HUES6 (cell line): ENCODE measurements at regions not wholly inside any gene's neighbourhood (a gene's known extent, or its start where the extent isn't known, plus 50 kb on each side); places are given as distances from the start of the nearest gene placed in this dataset.

Experiments used
- H3K27ac ChIP-seq: 2 replicates; pipeline ENCODE4 v1.7.0; 2013; ENCODE audit warnings: low read depth, mild to moderate bottlenecking, low read length, inconsistent platforms
- H3K27me3 ChIP-seq: 2 replicates; pipeline ENCODE4 v1.6.1; 2013; ENCODE audit warnings: low read length; ENCODE audit not compliant: control insufficient read depth, insufficient read depth
- H3K36me3 ChIP-seq: 2 replicates; pipeline ENCODE4 v1.6.1; 2013; ENCODE audit warnings: low read length; ENCODE audit not compliant: control insufficient read depth, insufficient read depth
- H3K4me1 ChIP-seq: 2 replicates; pipeline ENCODE4 v1.6.1; 2013; ENCODE audit warnings: low read length; ENCODE audit not compliant: control insufficient read depth, insufficient read depth
- H3K4me3 ChIP-seq: 2 replicates; pipeline ENCODE4 v1.5.1; 2013; ENCODE audit warnings: low read depth, low read length
- H3K9ac ChIP-seq: one replicate; pipeline ENCODE4 v1.6.1; 2013; ENCODE audit warnings: mild to moderate bottlenecking, low read length
- H3K9me3 ChIP-seq: 2 replicates; pipeline ENCODE4 v1.6.1; 2013; ENCODE audit warnings: low read depth, low read length; ENCODE audit not compliant: control insufficient read depth, insufficient read depth

GRCh38 chr1:56222914-56223540, 356.3 kb downstream of the PLPP3 start:
- Histone ChIP-seq H3K36me3 (no peaks in the 10 kb centered on the region), H3K27me3 (no peaks in the 10 kb centered on the region), H3K27ac (no peak overlapping the region), H3K4me3 (no peak overlapping the region), H3K4me1 (no peaks in the 10 kb centered on the region), H3K9me3 (no peaks in the 10 kb centered on the region), H3K9ac (no peak overlapping the region)

DNA sequence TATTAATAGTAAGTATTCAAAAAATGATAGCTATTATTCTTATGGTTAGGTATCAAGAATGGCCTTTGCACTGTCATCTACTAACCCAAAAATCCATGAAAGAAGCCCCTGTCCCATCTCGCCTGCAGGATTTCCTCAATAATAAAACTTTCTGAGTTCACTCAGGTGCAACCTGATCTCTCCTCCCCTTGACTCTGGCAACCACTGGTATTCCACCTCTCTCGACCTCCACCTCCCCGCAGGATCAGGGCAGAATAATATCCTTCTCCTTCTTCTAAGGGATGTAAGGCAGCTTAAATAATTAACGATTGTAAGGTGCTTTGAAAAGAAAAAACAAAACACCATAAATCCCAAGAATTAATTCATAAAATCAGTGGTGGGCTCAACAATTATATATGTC, 359.3 kb downstream of the PLPP3 start:
- Histone ChIP-seq H3K4me3 (no peak overlapping the region), H3K27ac (no peak overlapping the region), H3K9me3 (no peaks in the 10 kb centered on the region), H3K9ac (no peak overlapping the region), H3K36me3 (no peaks in the 10 kb centered on the region), H3K27me3 (no peaks in the 10 kb centered on the region), H3K4me1 (peaks cover 3% of the 10 kb centered on the region; the same call in 1 of the 2 replicates)

- H3K4me3 ChIP-seq: no peak overlapping the region
- H3K9ac ChIP-seq: no peak overlapping the region
- no peak overlapping the region for H3K27ac ChIP-seq
- peaks cover 3% of the 10 kb centered on the region; the same call in 1 of the 2 replicates for H3K4me1 ChIP-seq
- no peaks in the 10 kb centered on the region for H3K36me3 ChIP-seq
- no peaks in the 10 kb centered on the region for H3K9me3 ChIP-seq
- no peaks in the 10 kb centered on the region for H3K27me3 ChIP-seq
These were observed 361.3 kb downstream of the PLPP3 start for GRCh38 chr1:56218023-56218422.

DNA sequence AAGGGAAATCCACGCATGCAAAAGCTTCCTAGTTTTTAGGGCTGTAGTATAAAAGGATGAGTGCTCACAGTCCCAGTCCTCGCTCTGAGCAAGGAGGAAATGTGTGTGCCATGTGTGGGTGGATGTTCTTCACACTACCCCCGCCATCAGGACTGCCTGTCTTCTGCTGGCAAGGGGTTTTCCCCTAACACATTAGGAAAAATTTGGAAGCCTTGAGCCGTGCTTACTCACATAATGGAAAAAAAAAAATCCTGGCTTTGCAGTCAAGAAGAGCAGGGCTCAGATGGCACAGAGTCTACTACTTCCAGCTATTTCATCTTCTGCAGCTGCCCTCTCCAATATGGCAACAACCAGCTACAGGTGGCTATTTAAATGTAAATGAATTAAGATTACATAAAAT, 363.1 kb downstream of the PLPP3 start:
- Histone ChIP-seq H3K27ac (no peak overlapping the region), H3K4me3 (no peak overlapping the region), H3K4me1 (peaks cover 3% of the 10 kb centered on the region; the same call in 1 of the 2 replicates)

GRCh38 chr1:56215771-56216170, 363.6 kb downstream of the PLPP3 start:
- Histone ChIP-seq H3K4me3 (no peak overlapping the region), H3K27me3 (no peaks in the 10 kb centered on the region), H3K9ac (no peak overlapping the region), H3K4me1 (peaks cover 3% of the 10 kb centered on the region; the same call in 1 of the 2 replicates), H3K36me3 (no peaks in the 10 kb centered on the region), H3K9me3 (no peaks in the 10 kb centered on the region), H3K27ac (no peak overlapping the region)

More for the DNA sequence above, 363.1 kb downstream of the PLPP3 start:
- Histone ChIP-seq H3K27me3 (no peaks in the 10 kb centered on the region), H3K9me3 (no peaks in the 10 kb centered on the region), H3K9ac (no peak overlapping the region), H3K36me3 (no peaks in the 10 kb centered on the region)

DNA sequence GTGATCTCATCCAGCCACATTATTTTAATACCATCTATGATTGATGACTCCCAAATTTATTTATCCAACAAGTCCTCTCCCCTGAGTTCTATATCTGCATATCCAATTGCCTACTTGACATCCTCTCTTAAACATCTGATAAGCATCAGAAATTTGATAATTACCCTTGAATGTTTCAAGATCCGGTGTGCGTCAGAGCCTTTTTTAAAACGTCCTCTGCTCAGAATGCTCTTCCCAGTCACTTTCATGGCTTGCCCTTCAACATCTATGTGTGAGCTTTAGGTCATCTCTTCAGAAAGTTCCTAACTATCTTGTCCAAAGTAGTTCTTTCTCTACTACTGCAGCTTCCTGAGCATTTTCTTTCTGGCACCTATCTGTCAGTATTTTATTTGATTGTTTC, 364.3 kb downstream of the PLPP3 start:
- H3K36me3 ChIP-seq: no peaks in the 10 kb centered on the region
- H3K4me3 ChIP-seq: no peak overlapping the region
- H3K27me3 ChIP-seq: no peaks in the 10 kb centered on the region
- H3K9ac ChIP-seq: no peak overlapping the region
- H3K4me1 ChIP-seq: peaks cover 3% of the 10 kb centered on the region; the same call in 1 of the 2 replicates
- H3K9me3 ChIP-seq: no peaks in the 10 kb centered on the region
- no peak overlapping the region for H3K27ac ChIP-seq

DNA sequence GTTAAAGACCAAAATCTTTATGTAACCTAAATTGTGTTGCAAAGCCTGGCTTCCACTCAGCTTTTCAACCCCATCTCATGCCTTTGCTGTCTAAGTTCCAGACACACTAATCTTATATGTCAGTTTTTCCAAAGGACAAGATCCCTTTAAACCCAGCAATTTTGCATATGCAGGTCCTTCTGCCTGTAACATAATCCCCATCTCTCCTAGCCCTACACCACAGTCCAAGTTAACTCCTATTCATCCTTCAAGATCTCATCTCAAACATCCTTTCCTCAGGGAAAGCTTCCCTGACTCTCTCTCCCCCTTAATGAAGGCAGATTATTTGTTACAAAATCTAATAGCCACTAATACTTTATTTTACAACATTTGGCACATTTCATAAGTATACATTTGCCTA, 366.3 kb downstream of the PLPP3 start:
- Histone ChIP-seq H3K4me3 (no peak overlapping the region), H3K9me3 (peaks cover under 1% of the 10 kb centered on the region; the same call in 1 of the 2 replicates), H3K4me1 (peaks cover 3% of the 10 kb centered on the region; the same call in 1 of the 2 replicates), H3K27me3 (no peaks in the 10 kb centered on the region), H3K9ac (no peak overlapping the region), H3K36me3 (no peaks in the 10 kb centered on the region), H3K27ac (no peak overlapping the region)

DNA sequence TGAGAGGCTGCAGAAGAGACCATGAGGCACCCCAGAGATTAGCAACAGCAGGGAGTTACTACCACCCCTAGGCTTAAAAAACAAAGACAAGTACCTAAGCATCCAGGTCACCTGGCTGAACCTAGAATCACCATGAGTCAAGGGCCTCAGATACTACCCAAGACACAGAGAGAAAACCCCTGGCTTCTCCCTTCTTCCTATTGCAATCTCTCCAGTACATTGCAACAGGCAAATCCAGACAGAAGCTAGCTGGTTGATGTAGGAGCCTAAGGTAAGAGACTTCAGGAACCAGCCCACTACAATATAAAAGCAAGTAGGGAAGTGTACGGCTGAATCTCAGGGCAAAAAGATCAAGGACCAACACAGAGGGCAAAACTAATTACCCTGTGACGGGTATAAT, 367.2 kb downstream of the PLPP3 start:
- Histone ChIP-seq H3K9me3 (peaks cover 9% of the 10 kb centered on the region; the same call in 1 of the 2 replicates), H3K4me3 (no peak overlapping the region), H3K36me3 (no peaks in the 10 kb centered on the region), H3K27me3 (no peaks in the 10 kb centered on the region), H3K9ac (no peak overlapping the region), H3K4me1 (peaks cover 3% of the 10 kb centered on the region; the same call in 1 of the 2 replicates), H3K27ac (no peak overlapping the region)

- no peaks in the 10 kb centered on the region for H3K4me1 ChIP-seq
- peaks cover 9% of the 10 kb centered on the region; the same call in 1 of the 2 replicates for H3K9me3 ChIP-seq
- H3K36me3 ChIP-seq: no peaks in the 10 kb centered on the region
- no peak overlapping the region for H3K9ac ChIP-seq
- no peak overlapping the region for H3K27ac ChIP-seq
- H3K27me3 ChIP-seq: no peaks in the 10 kb centered on the region
- no peak overlapping the region for H3K4me3 ChIP-seq
These were observed 373.0 kb downstream of the PLPP3 start for GRCh38 chr1:56206391-56206790.

DNA sequence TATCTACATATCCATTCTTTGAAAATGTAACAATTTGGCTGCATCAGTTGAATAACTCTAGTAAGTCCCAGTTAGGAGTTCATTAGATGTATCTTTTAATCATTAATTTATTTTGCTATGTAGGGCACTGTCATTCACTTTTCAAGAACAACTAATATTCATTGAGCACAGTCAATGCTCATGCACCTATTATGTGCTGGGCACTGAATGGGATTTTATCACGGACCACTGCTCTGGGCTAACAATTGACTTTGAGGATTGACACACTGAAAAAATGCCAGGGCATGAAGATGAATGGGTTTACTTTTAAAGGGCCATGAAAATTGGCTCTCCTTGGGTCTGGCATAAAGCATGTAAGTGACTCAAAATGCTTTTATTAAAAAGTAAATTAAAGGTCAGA, 375.2 kb downstream of the PLPP3 start:
- Histone ChIP-seq H3K4me1 (no peaks in the 10 kb centered on the region), H3K36me3 (no peaks in the 10 kb centered on the region), H3K27me3 (no peaks in the 10 kb centered on the region), H3K9me3 (peaks cover 9% of the 10 kb centered on the region; the same call in 1 of the 2 replicates), H3K4me3 (no peak overlapping the region), H3K27ac (no peak overlapping the region), H3K9ac (no peak overlapping the region)

GRCh38 chr1:56202796-56203492, 376.4 kb downstream of the PLPP3 start:
- H3K36me3 ChIP-seq: no peaks in the 10 kb centered on the region
- H3K9me3 ChIP-seq: peaks cover 7% of the 10 kb centered on the region; the same call in 1 of the 2 replicates
- no peak overlapping the region for H3K9ac ChIP-seq
- no peak overlapping the region for H3K27ac ChIP-seq
- no peaks in the 10 kb centered on the region for H3K4me1 ChIP-seq
- H3K4me3 ChIP-seq: no peak overlapping the region
- no peaks in the 10 kb centered on the region for H3K27me3 ChIP-seq
